HUES6 (cell line): ENCODE measurements at regions not wholly inside any gene's neighbourhood (a gene's known extent, or its start where the extent isn't known, plus 50 kb on each side); places are given as distances from the start of the nearest gene placed in this dataset.

Source experiments
- H3K27ac ChIP-seq: 2 replicates; pipeline ENCODE4 v1.7.0; 2013; ENCODE audit warnings: low read depth, mild to moderate bottlenecking, low read length, inconsistent platforms
- H3K27me3 ChIP-seq: 2 replicates; pipeline ENCODE4 v1.6.1; 2013; ENCODE audit warnings: low read length; ENCODE audit not compliant: control insufficient read depth, insufficient read depth
- H3K36me3 ChIP-seq: 2 replicates; pipeline ENCODE4 v1.6.1; 2013; ENCODE audit warnings: low read length; ENCODE audit not compliant: control insufficient read depth, insufficient read depth
- H3K4me1 ChIP-seq: 2 replicates; pipeline ENCODE4 v1.6.1; 2013; ENCODE audit warnings: low read length; ENCODE audit not compliant: control insufficient read depth, insufficient read depth
- H3K4me3 ChIP-seq: 2 replicates; pipeline ENCODE4 v1.5.1; 2013; ENCODE audit warnings: low read depth, low read length
- H3K9ac ChIP-seq: one replicate; pipeline ENCODE4 v1.6.1; 2013; ENCODE audit warnings: mild to moderate bottlenecking, low read length
- H3K9me3 ChIP-seq: 2 replicates; pipeline ENCODE4 v1.6.1; 2013; ENCODE audit warnings: low read depth, low read length; ENCODE audit not compliant: control insufficient read depth, insufficient read depth

GRCh38 chr18:51915176-51915575 is 424.8 kb upstream of the DCC start:
- Histone ChIP-seq H3K27me3 (no peaks in the 10 kb centered on the region), H3K4me3 (no peak overlapping the region), H3K9me3 (no peaks in the 10 kb centered on the region), H3K27ac (no peak overlapping the region), H3K4me1 (no peaks in the 10 kb centered on the region), H3K36me3 (no peaks in the 10 kb centered on the region), H3K9ac (no peak overlapping the region)

- Histone ChIP-seq H3K27me3 (no peaks in the 10 kb centered on the region), H3K4me3 (no peak overlapping the region), H3K4me1 (no peaks in the 10 kb centered on the region), H3K36me3 (no peaks in the 10 kb centered on the region), H3K9me3 (0 out of 2 replicates have a peak, but pooled peaks cover 12% of the 10 kb centered on the region), H3K27ac (no peak overlapping the region), H3K9ac (no peak overlapping the region)
Measured at GRCh38 chr18:51921862-51922261, 418.1 kb upstream of the DCC start.

- Histone ChIP-seq H3K4me3 (no peak overlapping the region), H3K4me1 (peaks cover 7% of the 10 kb centered on the region; the same call in 1 of the 2 replicates), H3K27ac (no peak overlapping the region), H3K27me3 (no peaks in the 10 kb centered on the region), H3K36me3 (no peaks in the 10 kb centered on the region), H3K9me3 (peaks cover 22% of the 10 kb centered on the region), H3K9ac (no peak overlapping the region)
Measured at GRCh38 chr18:51933903-51934302, 406.1 kb upstream of the DCC start.

- 0 out of 2 replicates have a peak, but pooled peaks cover 2% of the 10 kb centered on the region for H3K9me3 ChIP-seq
- no peak overlapping the region for H3K4me3 ChIP-seq
- H3K36me3 ChIP-seq = no peaks in the 10 kb centered on the region
- no peaks in the 10 kb centered on the region for H3K27me3 ChIP-seq
- H3K9ac ChIP-seq = no peak overlapping the region
- no peak overlapping the region for H3K27ac ChIP-seq
- H3K4me1 ChIP-seq = peaks cover 7% of the 10 kb centered on the region; the same call in 1 of the 2 replicates
Measured at GRCh38 chr18:51936115-51936514, 403.9 kb upstream of the DCC start.

GRCh38 chr18:51941999-51942398 is 398.0 kb upstream of the DCC start:
- no peaks in the 10 kb centered on the region for H3K27me3 ChIP-seq
- H3K4me1 ChIP-seq = no peaks in the 10 kb centered on the region
- H3K9me3 ChIP-seq = no peaks in the 10 kb centered on the region
- no peak overlapping the region for H3K9ac ChIP-seq
- H3K4me3 ChIP-seq = no peak overlapping the region
- H3K27ac ChIP-seq = no peak overlapping the region
- H3K36me3 ChIP-seq = no peaks in the 10 kb centered on the region

- H3K27ac ChIP-seq = no peak overlapping the region
- no peaks in the 10 kb centered on the region for H3K9me3 ChIP-seq
- no peaks in the 10 kb centered on the region for H3K36me3 ChIP-seq
- H3K9ac ChIP-seq = no peak overlapping the region
- H3K4me1 ChIP-seq = no peaks in the 10 kb centered on the region
- H3K4me3 ChIP-seq = no peak overlapping the region
- no peaks in the 10 kb centered on the region for H3K27me3 ChIP-seq
Measured at GRCh38 chr18:51943281-51943680, 396.7 kb upstream of the DCC start.

- no peak overlapping the region for H3K4me3 ChIP-seq
- no peaks in the 10 kb centered on the region for H3K36me3 ChIP-seq
- no peaks in the 10 kb centered on the region for H3K4me1 ChIP-seq
- no peaks in the 10 kb centered on the region for H3K27me3 ChIP-seq
- no peak overlapping the region for H3K9ac ChIP-seq
- no peaks in the 10 kb centered on the region for H3K9me3 ChIP-seq
- no peak overlapping the region for H3K27ac ChIP-seq
Measured at GRCh38 chr18:51946946-51947345, 393.1 kb upstream of the DCC start.

GRCh38 chr18:51952844-51953243 is 387.2 kb upstream of the DCC start:
- H3K4me3 ChIP-seq = no peak overlapping the region
- H3K4me1 ChIP-seq = no peaks in the 10 kb centered on the region
- H3K27me3 ChIP-seq = no peaks in the 10 kb centered on the region
- no peaks in the 10 kb centered on the region for H3K9me3 ChIP-seq
- H3K9ac ChIP-seq = no peak overlapping the region
- no peaks in the 10 kb centered on the region for H3K36me3 ChIP-seq
- H3K27ac ChIP-seq = no peak overlapping the region

- Histone ChIP-seq H3K4me1 (no peaks in the 10 kb centered on the region), H3K36me3 (no peaks in the 10 kb centered on the region), H3K4me3 (no peak overlapping the region), H3K27me3 (no peaks in the 10 kb centered on the region), H3K9ac (no peak overlapping the region), H3K27ac (no peak overlapping the region), H3K9me3 (no peaks in the 10 kb centered on the region)
Measured at GRCh38 chr18:51953521-51953920, 386.5 kb upstream of the DCC start.

- H3K4me3 ChIP-seq = no peak overlapping the region
- no peak overlapping the region for H3K9ac ChIP-seq
- no peaks in the 10 kb centered on the region for H3K4me1 ChIP-seq
- H3K36me3 ChIP-seq = no peaks in the 10 kb centered on the region
- H3K27me3 ChIP-seq = no peaks in the 10 kb centered on the region
- no peaks in the 10 kb centered on the region for H3K9me3 ChIP-seq
- no peak overlapping the region for H3K27ac ChIP-seq
Measured at GRCh38 chr18:51955136-51955535, 384.9 kb upstream of the DCC start.

GRCh38 chr18:51957001-51957400 is 383.0 kb upstream of the DCC start:
- Histone ChIP-seq H3K36me3 (no peaks in the 10 kb centered on the region), H3K9ac (no peak overlapping the region), H3K27me3 (no peaks in the 10 kb centered on the region), H3K27ac (no peak overlapping the region), H3K4me3 (no peak overlapping the region), H3K4me1 (no peaks in the 10 kb centered on the region), H3K9me3 (no peaks in the 10 kb centered on the region)

- H3K27me3 ChIP-seq = no peaks in the 10 kb centered on the region
- no peak overlapping the region for H3K27ac ChIP-seq
- H3K9me3 ChIP-seq = no peaks in the 10 kb centered on the region
- H3K36me3 ChIP-seq = no peaks in the 10 kb centered on the region
- no peak overlapping the region for H3K4me3 ChIP-seq
- H3K4me1 ChIP-seq = no peaks in the 10 kb centered on the region
- H3K9ac ChIP-seq = no peak overlapping the region
Measured at GRCh38 chr18:51980101-51980500, 359.9 kb upstream of the DCC start.
